ENCODE measurements at regions not wholly inside any gene's neighbourhood (a gene's known extent, or its start where the extent isn't known, plus 50 kb on each side); places are given as distances from the start of the nearest gene placed in this dataset.
"Not testable (repeated sequence)": the region's sequence is repeated elsewhere in the genome, so short reads cannot be mapped to it uniquely, and the experiment has no call there.

GRCh38 chr7:150045596-150045995, 171.8 kb downstream of the ATP6V0E2 start:
- H3K36me3 ChIP-seq (ENCODE audit: insufficient read depth); H3K27ac ChIP-seq (ENCODE audit: low read depth); DNase-seq (ENCODE audit: extremely low spot score); H3K4me1 ChIP-seq (ENCODE audit: insufficient read depth); H3K4me3 ChIP-seq (ENCODE audit: low read depth, low read length): not testable (repeated sequence)
- WGBS, result 9% methylated on average over 1 of the region's 2 CpGs

DNA sequence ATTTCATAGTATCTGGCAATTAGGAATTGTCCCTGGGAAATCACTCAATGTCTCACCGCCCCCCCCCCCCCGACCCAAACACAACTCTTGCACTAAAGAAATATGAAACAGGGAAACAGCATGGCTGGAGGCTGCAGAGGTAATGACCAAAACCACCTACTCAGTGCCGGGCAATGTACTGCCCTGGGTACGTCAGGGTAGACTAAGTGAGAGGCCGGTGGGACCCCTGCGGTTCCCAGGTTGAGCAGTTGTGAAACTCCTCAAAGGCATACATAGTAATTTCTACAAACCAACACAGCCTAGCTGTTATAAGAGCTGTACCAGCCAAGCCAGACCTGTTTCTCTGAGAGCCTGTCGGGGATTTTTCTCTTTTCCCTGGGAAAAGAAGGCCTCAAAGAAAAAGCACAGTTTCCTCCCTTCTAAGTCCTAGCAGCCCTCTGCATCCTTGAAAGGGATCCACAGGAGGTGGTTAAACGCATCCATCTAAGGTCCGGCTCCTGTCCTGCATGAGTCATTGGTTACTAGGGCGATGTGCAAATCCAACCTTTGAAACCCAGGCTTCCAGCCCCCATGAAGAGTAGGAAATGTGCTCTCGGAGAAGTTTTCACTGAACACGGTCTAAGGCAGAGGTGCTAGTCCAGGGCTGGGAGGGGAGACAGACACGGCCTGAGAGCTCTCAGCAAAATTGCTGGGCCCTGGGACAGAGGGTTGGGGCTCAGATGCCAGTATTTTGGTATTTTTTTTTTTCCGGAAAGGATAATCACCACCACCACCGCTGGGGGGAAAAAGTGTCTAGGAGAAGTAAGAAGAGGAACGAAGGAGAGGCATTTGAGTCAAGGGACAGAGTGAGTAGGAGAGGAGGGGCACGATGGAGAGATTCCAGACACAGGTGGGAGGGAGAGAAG, 172.8 kb downstream of the ATP6V0E2 start:
- not testable (repeated sequence) for H3K27ac ChIP-seq (ENCODE audit: low read depth); DNase-seq (ENCODE audit: extremely low spot score); H3K36me3 ChIP-seq (ENCODE audit: insufficient read depth); H3K4me1 ChIP-seq (ENCODE audit: insufficient read depth); H3K4me3 ChIP-seq (ENCODE audit: low read depth, low read length)
- WGBS, result 32% methylated on average over 11 of the region's 17 CpGs

- not testable (repeated sequence) for H3K36me3 ChIP-seq (ENCODE audit: insufficient read depth); H3K27ac ChIP-seq (ENCODE audit: low read depth); H3K4me1 ChIP-seq (ENCODE audit: insufficient read depth); DNase-seq (ENCODE audit: extremely low spot score)
- peak overlapping the region; percentile 22 for H3K4me3 ChIP-seq (ENCODE audit: low read depth, low read length)
- WGBS, result under 1% methylated on average over 50 of the region's 57 CpGs
Observed at GRCh38 chr7:150047329-150047728, 173.6 kb downstream of the ATP6V0E2 start.

DNA sequence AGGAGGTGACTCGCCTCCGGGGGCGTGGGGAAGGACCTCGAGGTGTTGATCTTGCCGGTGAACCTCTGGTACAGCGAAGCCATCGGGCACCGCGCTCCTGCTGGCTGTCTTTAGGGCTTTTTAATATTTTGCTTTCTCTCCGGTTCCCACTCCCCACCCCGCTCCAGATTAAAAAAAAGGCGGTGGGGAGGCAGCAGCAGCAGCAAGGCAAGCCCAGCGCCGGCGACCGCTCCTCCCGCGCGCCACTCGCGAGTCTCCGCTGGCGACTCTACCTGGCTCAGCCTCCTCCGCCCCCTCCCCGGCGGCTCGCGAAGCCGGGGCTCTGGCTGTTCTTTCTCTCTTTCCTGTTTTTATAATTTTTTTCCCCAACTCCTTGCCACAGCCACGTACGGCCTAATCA, 174.0 kb downstream of the ATP6V0E2 start:
- H3K27ac ChIP-seq (ENCODE audit: low read depth), result not testable (repeated sequence)
- peak overlapping the region; percentile 22 for H3K4me3 ChIP-seq (ENCODE audit: low read depth, low read length)

DNA sequence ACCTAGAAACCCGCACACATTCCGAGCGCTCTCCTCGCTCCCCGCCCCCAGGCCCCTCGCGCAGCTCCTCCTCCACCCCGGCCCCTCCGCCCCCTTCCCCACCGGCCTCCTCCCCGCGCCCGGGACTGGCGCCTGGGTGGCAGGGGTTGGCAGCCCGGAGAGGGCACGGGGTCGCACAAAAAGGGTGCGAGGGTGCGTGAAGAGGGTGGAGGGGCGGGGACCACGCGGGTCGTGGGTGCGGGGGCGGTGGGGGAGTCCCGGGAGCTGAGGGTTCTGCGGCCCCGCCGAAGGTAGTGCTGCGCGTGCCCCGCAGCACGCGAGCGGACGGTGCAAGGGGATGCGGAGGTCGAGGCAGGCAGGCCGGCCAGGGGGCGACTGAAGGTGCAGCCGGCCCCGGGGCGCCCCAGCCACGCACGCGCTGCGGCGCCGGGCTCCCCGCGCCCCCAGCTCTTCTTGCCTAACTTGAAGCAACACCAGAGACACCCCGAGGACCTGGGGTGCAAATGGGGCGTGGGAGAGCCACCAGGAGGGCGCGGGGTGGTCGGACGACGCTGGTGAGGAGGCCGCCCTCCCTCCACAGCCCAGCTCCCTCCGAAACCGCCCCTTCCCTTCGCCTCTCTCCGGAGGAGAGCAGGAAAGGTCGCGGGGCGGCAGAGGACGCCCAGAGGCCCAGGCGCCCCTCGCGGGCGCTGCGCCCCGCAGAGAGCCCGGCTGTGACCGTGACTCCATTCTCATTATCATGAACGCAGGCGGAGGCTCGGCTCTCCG, 174.7 kb downstream of the ATP6V0E2 start:
- under 1% methylated on average over 78 of the region's 79 CpGs for WGBS
- not testable (repeated sequence) for H3K27ac ChIP-seq (ENCODE audit: low read depth); H3K4me1 ChIP-seq (ENCODE audit: insufficient read depth); H3K36me3 ChIP-seq (ENCODE audit: insufficient read depth); DNase-seq (ENCODE audit: extremely low spot score)
- H3K4me3 ChIP-seq (ENCODE audit: low read depth, low read length), result peak overlapping the region; percentile 22

More for the DNA sequence above, 174.0 kb downstream of the ATP6V0E2 start:
- H3K36me3 ChIP-seq (ENCODE audit: insufficient read depth); DNase-seq (ENCODE audit: extremely low spot score); H3K4me1 ChIP-seq (ENCODE audit: insufficient read depth): not testable (repeated sequence)
- under 1% methylated on average over 31 of the region's 31 CpGs for WGBS

DNA sequence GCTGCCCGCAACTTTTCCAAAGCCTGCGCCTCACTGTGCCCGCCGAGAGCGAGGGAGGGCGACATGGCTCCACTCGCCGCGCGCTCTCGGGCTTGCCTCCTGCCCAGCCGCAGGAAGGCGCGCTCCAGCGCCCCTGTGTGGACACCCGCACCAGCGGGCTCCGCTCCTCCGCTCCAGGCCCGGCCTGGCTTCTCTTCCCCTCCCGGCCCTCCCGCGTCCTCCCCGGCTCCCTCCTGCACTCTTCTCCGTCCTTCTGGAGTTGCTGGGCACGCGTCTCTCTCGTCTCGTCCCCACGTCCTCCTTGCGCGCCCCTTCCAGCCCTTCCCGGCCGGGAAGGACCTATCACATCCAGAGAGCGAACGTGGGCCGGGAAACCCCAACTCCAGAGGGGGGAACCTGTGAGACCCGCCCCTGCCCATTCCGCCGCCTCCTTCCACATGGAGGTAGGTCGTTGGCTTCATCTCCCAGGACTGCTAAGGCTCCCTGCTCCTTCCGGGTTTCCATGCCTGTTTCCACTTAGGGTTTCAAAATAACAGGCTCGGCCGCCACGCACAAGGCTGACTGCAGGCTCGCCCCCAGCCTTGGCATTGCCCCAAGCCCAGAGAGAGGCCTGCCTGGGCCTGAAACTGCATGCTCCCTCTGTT, 175.4 kb downstream of the ATP6V0E2 start:
- not testable (repeated sequence) for H3K4me1 ChIP-seq (ENCODE audit: insufficient read depth); H3K27ac ChIP-seq (ENCODE audit: low read depth); H3K36me3 ChIP-seq (ENCODE audit: insufficient read depth)
- 5% methylated on average over 30 of the region's 46 CpGs for WGBS
- H3K4me3 ChIP-seq (ENCODE audit: low read depth, low read length), result peak overlapping the region; percentile 22
- peak; percentile 7 for DNase-seq (ENCODE audit: extremely low spot score)

DNA sequence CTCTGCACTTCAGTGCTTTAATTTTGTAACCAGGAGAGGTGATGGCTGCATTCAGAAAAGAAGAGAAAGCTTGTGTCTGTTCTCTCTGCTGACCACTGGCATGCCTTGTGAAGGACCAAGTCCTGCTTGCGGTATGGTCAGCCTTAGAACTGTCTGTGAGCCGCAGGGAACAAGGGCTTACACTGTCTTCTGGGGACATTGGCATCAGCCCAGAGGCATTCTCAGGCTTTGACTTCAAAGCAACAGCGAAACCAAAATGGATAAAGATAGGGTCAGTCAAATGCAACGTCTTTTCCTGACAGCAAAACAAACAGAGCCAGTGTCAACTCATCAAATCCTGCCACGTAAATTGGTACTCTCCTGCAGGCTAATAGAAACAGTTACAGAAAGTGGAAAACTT, 179.6 kb downstream of the ATP6V0E2 start:
- H3K36me3 ChIP-seq (ENCODE audit: insufficient read depth); H3K27ac ChIP-seq (ENCODE audit: low read depth); H3K4me1 ChIP-seq (ENCODE audit: insufficient read depth); DNase-seq (ENCODE audit: extremely low spot score); H3K4me3 ChIP-seq (ENCODE audit: low read depth, low read length): not testable (repeated sequence)
- 60% methylated on average over 5 of the region's 5 CpGs for WGBS

GRCh38 chr7:150054242-150054641, 180.5 kb downstream of the ATP6V0E2 start:
- not testable (repeated sequence) for H3K4me1 ChIP-seq (ENCODE audit: insufficient read depth); DNase-seq (ENCODE audit: extremely low spot score); H3K27ac ChIP-seq (ENCODE audit: low read depth); H3K36me3 ChIP-seq (ENCODE audit: insufficient read depth); H3K4me3 ChIP-seq (ENCODE audit: low read depth, low read length)
- WGBS, result 63% methylated on average over 3 of the region's 3 CpGs

DNA sequence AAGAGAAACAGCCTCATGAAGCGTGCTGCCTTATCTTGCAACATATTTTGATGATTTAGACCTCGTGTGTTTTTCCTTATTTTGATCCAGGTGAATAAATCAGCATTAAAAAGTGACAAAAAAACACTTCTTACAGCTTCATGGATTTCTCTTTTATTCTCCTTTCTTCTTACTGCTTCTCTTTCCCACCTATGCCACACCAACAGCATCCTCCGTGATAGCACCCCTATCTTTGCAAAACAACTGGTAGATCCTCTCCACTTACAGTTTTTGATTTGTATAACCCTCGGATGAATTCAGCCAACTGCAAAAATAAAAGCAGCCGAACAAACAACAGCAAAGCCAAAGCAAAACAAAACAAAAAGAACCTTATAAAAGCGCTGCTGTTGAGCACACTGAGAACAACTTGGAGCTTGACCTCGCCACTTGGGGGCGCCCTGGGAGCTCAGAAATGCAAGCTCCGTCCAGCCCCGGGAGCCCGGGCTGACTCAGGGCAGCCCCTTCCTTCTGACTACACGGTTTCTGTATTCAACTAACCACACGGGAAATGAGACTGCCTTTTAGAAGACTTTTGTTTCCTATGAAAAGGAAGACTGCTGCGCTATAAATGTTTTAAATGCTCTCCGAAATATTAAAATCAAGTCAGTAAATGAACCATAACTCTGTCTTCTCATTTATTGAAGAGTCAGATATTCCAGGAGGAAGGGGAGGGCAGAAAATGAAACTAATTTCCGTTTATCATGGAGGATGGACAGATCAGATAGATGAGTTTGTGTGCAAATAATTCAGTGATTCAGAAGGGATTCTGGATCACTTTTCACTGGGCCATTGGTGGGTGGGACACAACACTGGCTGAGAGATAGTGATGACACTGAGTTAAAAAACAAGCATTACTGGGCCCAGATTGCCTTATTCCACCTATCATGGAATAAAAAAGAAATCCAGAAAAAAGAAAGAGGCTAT, 186.8 kb downstream of the ATP6V0E2 start:
- H3K27ac ChIP-seq (ENCODE audit: low read depth); DNase-seq (ENCODE audit: extremely low spot score); H3K4me1 ChIP-seq (ENCODE audit: insufficient read depth); H3K36me3 ChIP-seq (ENCODE audit: insufficient read depth); H3K4me3 ChIP-seq (ENCODE audit: low read depth, low read length): not testable (repeated sequence)
- WGBS, result 17% methylated on average over 10 of the region's 16 CpGs

- DNase-seq (ENCODE audit: extremely low spot score), result not testable (repeated sequence)
Observed at GRCh38 chr7:150063195-150063594, 189.4 kb downstream of the ATP6V0E2 start.

GRCh38 chr7:150069555-150070313, 196.0 kb downstream of the ATP6V0E2 start:
- DNase-seq (ENCODE audit: extremely low spot score); H3K4me1 ChIP-seq (ENCODE audit: insufficient read depth); H3K4me3 ChIP-seq (ENCODE audit: low read depth, low read length); H3K36me3 ChIP-seq (ENCODE audit: insufficient read depth); H3K27ac ChIP-seq (ENCODE audit: low read depth): not testable (repeated sequence)
- 71% methylated on average over 10 of the region's 10 CpGs for WGBS

More at GRCh38 chr7:150063195-150063594, 189.4 kb downstream of the ATP6V0E2 start:
- not testable (repeated sequence) for H3K4me1 ChIP-seq (ENCODE audit: insufficient read depth); H3K4me3 ChIP-seq (ENCODE audit: low read depth, low read length); H3K27ac ChIP-seq (ENCODE audit: low read depth); H3K36me3 ChIP-seq (ENCODE audit: insufficient read depth)
- WGBS, result 78% methylated on average over 1 of the region's 1 CpG

DNA sequence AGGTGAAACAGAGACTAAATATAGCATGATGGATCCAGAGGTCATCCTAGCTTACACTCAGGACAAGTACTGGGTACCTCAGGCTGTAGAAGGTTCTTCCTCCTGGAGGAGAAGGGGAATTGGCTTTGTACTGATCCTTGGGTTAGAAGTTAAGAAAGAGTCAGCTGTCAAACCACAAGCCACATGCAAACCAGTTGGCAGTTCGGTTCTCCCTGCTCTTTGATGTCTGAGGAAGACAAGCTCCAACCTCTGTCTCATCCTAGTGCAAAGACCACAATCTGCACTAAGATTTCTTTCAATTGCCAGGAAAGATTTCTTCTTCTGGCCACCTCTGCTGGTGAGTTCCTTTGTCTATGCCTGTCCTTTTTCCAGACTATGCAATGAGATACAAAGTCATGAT, 203.8 kb downstream of the ATP6V0E2 start:
- 60% methylated on average over 1 of the region's 1 CpG for WGBS
- H3K27ac ChIP-seq (ENCODE audit: low read depth); DNase-seq (ENCODE audit: extremely low spot score); H3K36me3 ChIP-seq (ENCODE audit: insufficient read depth); H3K4me3 ChIP-seq (ENCODE audit: low read depth, low read length); H3K4me1 ChIP-seq (ENCODE audit: insufficient read depth): not testable (repeated sequence)
